Spleen (tissue), 11 donors: ENCODE measurements at regions not wholly inside any gene's neighbourhood (a gene's known extent, or its start where the extent isn't known, plus 50 kb on each side); places are given as distances from the start of the nearest gene placed in this dataset.

ENCODE experiments used
- DNase-seq: peaks from one replicate; pipeline ENCODE4 v3.0.0-alpha.2; 2020
- H3K27ac ChIP-seq, 8 donors: fragments of 200-600 bp; sonication (generic) in 7 of 8; 1 replicate in 4 of 8; 2 replicates in 4 of 8; pipeline versions ENCODE4 v1.5.0 to v1.8.0; 2016 to 2021; ENCODE audit warnings: inconsistent platforms in 4 of 8, mild to moderate bottlenecking in 4 of 8, moderate library complexity in 1 of 8
- H3K27me3 ChIP-seq, 7 donors: fragments of 200-600 bp; sonication (generic) in 6 of 7; replicated peaks in 1 of 7; 1 replicate in 4 of 7; 2 replicates in 3 of 7; pipeline versions ENCODE4 v1.5.0 to v1.8.0; 2016 to 2021; ENCODE audit warnings: inconsistent platforms in 3 of 7, mild to moderate bottlenecking in 1 of 7
- H3K36me3 ChIP-seq, 6 donors: fragments of 200-600 bp; sonication (generic) in 5 of 6; 1 replicate in 4 of 6; 2 replicates in 2 of 6; pipeline versions ENCODE4 v1.5.0 to v1.8.0; 2016 to 2021; ENCODE audit warnings: inconsistent platforms in 2 of 6
- H3K4me1 ChIP-seq, 6 donors: fragments of 200-600 bp; sonication (generic) in 5 of 6; 1 replicate in 3 of 6; 2 replicates in 3 of 6; pipeline versions ENCODE4 v1.5.0 to v1.8.0; 2016 to 2021; ENCODE audit warnings: inconsistent platforms in 3 of 6
- H3K4me3 ChIP-seq, 8 donors: fragments of 200-600 bp; sonication (generic) in 7 of 8; 1 replicate in 4 of 8; 2 replicates in 4 of 8; pipeline versions ENCODE4 v1.5.0 to v1.8.0; 2016 to 2021; ENCODE audit warnings: inconsistent platforms in 4 of 8, mild to moderate bottlenecking in 4 of 8, moderate library complexity in 2 of 8
- H3K9me3 ChIP-seq, 8 donors: fragments of 200-600 bp; sonication (generic) in 7 of 8; 1 replicate in 4 of 8; 2 replicates in 4 of 8; pipeline versions ENCODE4 v1.5.0 to v1.8.0; 2016 to 2021; ENCODE audit warnings: inconsistent platforms in 4 of 8
- POLR2A ChIP-seq, 3 donors: fragments of 450-650 bp; IDR thresholded peaks; one replicate each; pipeline ENCODE4 v1.5.1; 2017; ENCODE audit warnings: antibody characterized with exemption in 3 of 3, mild to moderate bottlenecking in 1 of 3
- POLR2AphosphoS5 ChIP-seq, 3 donors: sonication (generic); formaldehyde crosslinking; IDR thresholded peaks; one replicate each; pipeline ENCODE4 v1.5.1; 2017; ENCODE audit warnings: antibody characterized with exemption in 3 of 3
- WGBS, 5 donors: extraction: QIAGEN DNeasy Blood & Tissue Kit in 3 of 5; methylation state at CpG; one replicate each; pipeline versions ENCODE4 v1.1.5 to v1.1.7; 2013 to 2018; 5-methylcytosine and 5-hydroxymethylcytosine counted together
- intact Hi-C: fragments of 100-400 bp; cut with DNase I; formaldehyde crosslinking; loops from one replicate; pipeline ENCODE4 v1.15.0; 2023; ENCODE audit warnings: low total_unique reads
- TF ChIP-seq, protein P1 (sequence below), 11 experiments: fragments of 200-600 bp in 7 of 11; fragments of 450-650 bp in 4 of 11; sonication (generic) in 4 of 11; IDR thresholded peaks in 8 of 11; conservative IDR thresholded peaks in 3 of 11; 1 replicate in 7 of 11; 2 replicates in 4 of 11; pipeline versions ENCODE4 v1.4.0 to v1.8.0; 2016 to 2021; ENCODE audit warnings: antibody characterized with exemption in 11 of 11, inconsistent platforms in 4 of 11, mild to moderate bottlenecking in 1 of 11
- donor health status: healthy with polysubstance abuse.
- donor health status: DM: no; HTN: no; CAD: no; lungs with moderate emphysema.
- donor health status: DM: no; HTN: no; CAD: no.
- donor health status: Bipolar disorder and iron deficiency.
- donor health status: healthy.
- donor health status: DM: no; HTN: no; CAD: no.
- donor health status: DM: yes; HTN: yes; CAD: no.

DNA sequence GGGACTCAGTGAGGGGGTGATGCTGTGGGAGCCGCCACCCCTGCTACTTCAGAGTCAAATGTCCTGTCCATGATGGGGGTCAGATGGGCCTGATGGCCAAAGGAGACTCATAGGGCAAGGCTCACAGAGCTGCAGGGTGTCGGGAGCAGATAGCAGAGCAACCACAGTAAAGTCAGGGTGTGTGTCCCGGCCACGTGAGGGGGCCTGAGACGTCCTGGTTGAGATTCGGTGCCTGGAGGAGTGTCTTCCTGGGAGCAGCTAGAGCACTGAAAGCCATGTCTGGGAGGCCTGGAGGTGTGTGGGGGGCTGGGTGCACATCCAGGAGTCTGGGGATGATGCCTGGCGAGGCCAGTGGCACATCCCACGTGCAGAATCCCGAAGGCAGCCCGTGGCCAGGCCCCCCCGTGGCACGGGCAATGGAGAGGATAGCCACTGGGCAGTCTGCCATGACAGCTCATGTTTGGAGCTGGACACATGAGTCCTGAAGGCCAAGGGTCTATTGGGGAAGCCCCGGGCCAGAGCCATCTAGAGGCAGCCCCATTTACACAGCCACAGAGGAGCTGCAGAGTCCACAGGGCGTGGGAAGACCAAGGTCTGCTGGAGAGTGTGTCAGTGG, 308.0 kb upstream of the SFSWAP start:
- no peaks in the 10 kb centered on the region for H3K36me3 ChIP-seq
- H3K27me3 ChIP-seq, result peaks cover 0 to 22% (median 0%) of the 10 kb centered on the region in 7 donors
- intact Hi-C loops, result no loop called here
- peak; percentile 71 for DNase-seq
- H3K27ac ChIP-seq, result no peak overlapping the region
- 71 to 94% (median 82%) methylated on average over 7 to 14 of the region's 14 CpGs for WGBS, 5 donors
- H3K4me3 ChIP-seq, result no peak overlapping the region
- H3K4me1 ChIP-seq, result no peaks in the 10 kb centered on the region
- H3K9me3 ChIP-seq, result peaks cover 0 to 12% (median 8%) of the 10 kb centered on the region in 8 donors
- TF ChIP-seq POLR2A (IDR thresholded peaks at IDR 0.05), result no peak
- TF ChIP-seq, protein P1, sequence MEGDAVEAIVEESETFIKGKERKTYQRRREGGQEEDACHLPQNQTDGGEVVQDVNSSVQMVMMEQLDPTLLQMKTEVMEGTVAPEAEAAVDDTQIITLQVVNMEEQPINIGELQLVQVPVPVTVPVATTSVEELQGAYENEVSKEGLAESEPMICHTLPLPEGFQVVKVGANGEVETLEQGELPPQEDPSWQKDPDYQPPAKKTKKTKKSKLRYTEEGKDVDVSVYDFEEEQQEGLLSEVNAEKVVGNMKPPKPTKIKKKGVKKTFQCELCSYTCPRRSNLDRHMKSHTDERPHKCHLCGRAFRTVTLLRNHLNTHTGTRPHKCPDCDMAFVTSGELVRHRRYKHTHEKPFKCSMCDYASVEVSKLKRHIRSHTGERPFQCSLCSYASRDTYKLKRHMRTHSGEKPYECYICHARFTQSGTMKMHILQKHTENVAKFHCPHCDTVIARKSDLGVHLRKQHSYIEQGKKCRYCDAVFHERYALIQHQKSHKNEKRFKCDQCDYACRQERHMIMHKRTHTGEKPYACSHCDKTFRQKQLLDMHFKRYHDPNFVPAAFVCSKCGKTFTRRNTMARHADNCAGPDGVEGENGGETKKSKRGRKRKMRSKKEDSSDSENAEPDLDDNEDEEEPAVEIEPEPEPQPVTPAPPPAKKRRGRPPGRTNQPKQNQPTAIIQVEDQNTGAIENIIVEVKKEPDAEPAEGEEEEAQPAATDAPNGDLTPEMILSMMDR (IDR thresholded peaks at IDR 0.05 in 8 of 11, conservative IDR thresholded peaks at IDR 0.05 in 3 of 11), result no peak
- TF ChIP-seq POLR2AphosphoS5 (IDR thresholded peaks at IDR 0.05), result no peak

DNA sequence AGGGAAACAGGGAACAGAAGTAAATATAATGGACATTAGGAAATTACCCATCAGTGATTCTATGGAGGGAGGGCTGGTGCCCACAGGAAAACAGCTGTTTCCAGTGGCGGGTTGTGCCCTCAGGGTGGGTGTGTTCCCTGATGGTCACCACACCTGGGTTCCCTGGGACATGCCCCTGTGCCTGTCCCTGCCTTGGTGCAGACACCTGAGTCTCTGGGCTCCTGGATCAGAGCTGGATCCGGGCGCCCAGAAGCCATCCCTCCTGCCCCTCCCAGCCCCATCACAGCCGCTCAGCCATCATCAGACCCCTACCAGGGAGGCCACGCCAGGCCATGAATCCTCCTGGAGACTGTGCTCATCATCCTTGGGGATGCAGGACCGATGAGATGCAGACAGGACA, 307.2 kb upstream of the SFSWAP start:
- TF ChIP-seq, protein P1 (IDR thresholded peaks at IDR 0.05 in 8 of 11, conservative IDR thresholded peaks at IDR 0.05 in 3 of 11), result no peak
- TF ChIP-seq POLR2A (IDR thresholded peaks at IDR 0.05), result no peak
- no peak for TF ChIP-seq POLR2AphosphoS5 (IDR thresholded peaks at IDR 0.05)
- intact Hi-C loops, result no loop called here
- Histone ChIP-seq H3K36me3 (no peaks in the 10 kb centered on the region), H3K27me3 (peaks cover 0 to 29% (median 0%) of the 10 kb centered on the region in 7 donors), H3K9me3 (peaks cover 0 to 4% (median under 1%) of the 10 kb centered on the region in 8 donors), H3K27ac (no peak overlapping the region), H3K4me3 (no peak overlapping the region), H3K4me1 (no peaks in the 10 kb centered on the region)
- 73 to 88% (median 86%) methylated on average over 6 of the region's 6 CpGs for WGBS, 5 donors
- DNase-seq, result peak; percentile 47

DNA sequence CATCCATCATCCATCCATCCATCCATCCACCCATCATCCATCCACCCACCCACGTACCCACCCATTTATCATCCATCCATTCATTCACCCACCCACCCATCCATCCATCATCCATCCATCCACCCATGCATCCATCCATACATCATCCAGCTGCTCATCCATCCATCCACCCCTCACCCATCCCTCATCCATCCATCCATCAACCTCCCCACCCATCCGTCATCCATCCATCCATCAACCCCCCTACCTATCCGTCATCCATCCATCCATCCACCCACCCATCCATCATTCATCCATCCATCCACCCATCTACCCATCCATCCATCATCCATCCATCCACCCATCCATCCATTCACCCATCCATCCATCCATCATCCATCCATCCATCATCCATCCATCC, 306.2 kb upstream of the SFSWAP start:
- Histone ChIP-seq H3K4me1 (no peaks in the 10 kb centered on the region), H3K4me3 (no peak overlapping the region), H3K27me3 (peaks cover 0 to 29% (median 0%) of the 10 kb centered on the region in 7 donors), H3K36me3 (no peaks in the 10 kb centered on the region), H3K27ac (no peak overlapping the region), H3K9me3 (no peaks in the 10 kb centered on the region)
- intact Hi-C loops, result no loop called here
- 87 to 100% (median 91%) methylated on average over 3 of the region's 3 CpGs for WGBS, 5 donors
- TF ChIP-seq POLR2AphosphoS5 (IDR thresholded peaks at IDR 0.05) (no peak), POLR2A (IDR thresholded peaks at IDR 0.05) (no peak)
- TF ChIP-seq, protein P1 (IDR thresholded peaks at IDR 0.05 in 8 of 11, conservative IDR thresholded peaks at IDR 0.05 in 3 of 11), result no peak
- no peak for DNase-seq

GRCh38 chr12:131407221-131408035, 303.5 kb upstream of the SFSWAP start:
- intact Hi-C loops, result no loop called here
- peak; percentile 58 for DNase-seq
- H3K27me3 ChIP-seq, result peaks cover 0 to 35% (median 0%) of the 10 kb centered on the region in 7 donors
- no peaks in the 10 kb centered on the region for H3K9me3 ChIP-seq
- no peaks in the 10 kb centered on the region for H3K36me3 ChIP-seq
- 53 to 68% (median 64%) methylated on average over 12 to 15 of the region's 15 CpGs for WGBS, 5 donors
- TF ChIP-seq, protein P1 (IDR thresholded peaks at IDR 0.05 in 8 of 11, conservative IDR thresholded peaks at IDR 0.05 in 3 of 11), result no peak
- TF ChIP-seq POLR2AphosphoS5 (IDR thresholded peaks at IDR 0.05) (no peak), POLR2A (IDR thresholded peaks at IDR 0.05) (no peak)
- H3K4me1 ChIP-seq, result no peaks in the 10 kb centered on the region
- no peak overlapping the region for H3K27ac ChIP-seq
- no peak overlapping the region for H3K4me3 ChIP-seq
